Chondrocyte (in vitro differentiated cells): ENCODE measurements at regions not wholly inside any gene's neighbourhood (a gene's known extent, or its start where the extent isn't known, plus 50 kb on each side); places are given as distances from the start of the nearest gene placed in this dataset.

ENCODE experiments used
- DNase-seq: peaks from one replicate; pipeline ENCODE4 v3.0.0; 2021; ENCODE audit warnings: mixed read lengths, low spot score
- H3K27ac Mint-ChIP-seq: one replicate; pipeline ENCODE4 v1.8.0; 2021; ENCODE audit warnings: mild to moderate bottlenecking, moderate library complexity, mixed read lengths; ENCODE audit not compliant: unreplicated experiment
- H3K27me3 Mint-ChIP-seq: 2 replicates; pipeline ENCODE4 v1.8.0; 2021; ENCODE audit warnings: low read depth, mixed read lengths
- H3K36me3 Mint-ChIP-seq: 2 replicates; pipeline ENCODE4 v1.8.0; 2021; ENCODE audit warnings: low read depth, mixed read lengths
- H3K4me1 Mint-ChIP-seq: 2 replicates; pipeline ENCODE4 v1.8.0; 2021; ENCODE audit warnings: low read depth, mild to moderate bottlenecking, mixed read lengths
- H3K4me3 Mint-ChIP-seq: one replicate; pipeline ENCODE4 v1.8.0; 2021; ENCODE audit warnings: mild to moderate bottlenecking, moderate library complexity, mixed read lengths; ENCODE audit not compliant: unreplicated experiment
- H3K9me3 Mint-ChIP-seq: 2 replicates; pipeline ENCODE4 v1.8.0; 2021; ENCODE audit warnings: low read depth, mixed read lengths
- TF ChIP-seq, protein P1 (sequence below): fragments of 200-600 bp; sonication (generic); IDR thresholded peaks from 2 replicates; pipeline ENCODE4 v1.5.0; 2021; ENCODE audit warnings: antibody characterized with exemption, mild to moderate bottlenecking, moderate library complexity

DNA sequence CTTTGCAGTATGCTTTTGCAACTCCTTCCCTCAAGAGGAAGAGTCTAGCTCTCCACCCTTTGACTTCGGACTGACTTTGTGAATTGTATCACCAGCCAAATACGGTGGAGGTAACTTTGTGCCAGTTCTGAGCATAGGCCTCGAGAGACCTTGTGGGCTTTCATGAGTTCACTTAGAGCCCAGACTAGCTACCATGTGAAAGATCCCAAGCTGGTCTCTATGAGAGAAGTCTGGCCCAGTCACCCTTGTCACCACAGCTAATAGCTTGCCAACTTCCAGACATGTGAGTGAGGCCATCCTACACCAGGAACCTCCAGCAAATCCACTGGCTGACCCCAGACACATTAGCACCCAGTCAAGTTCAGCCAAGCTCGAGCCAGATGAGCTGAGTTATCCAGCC lies 72.2 kb upstream of the EXOC4 start:
- Mint-ChIP-seq H3K4me1 (no peaks in the 10 kb centered on the region), H3K27me3 (peaks cover 3% of the 10 kb centered on the region), H3K4me3 (no peak overlapping the region), H3K27ac (no peak overlapping the region), H3K36me3 (no peaks in the 10 kb centered on the region), H3K9me3 (peaks cover 8% of the 10 kb centered on the region)
- DNase-seq: no peak
- TF ChIP-seq, protein P1, sequence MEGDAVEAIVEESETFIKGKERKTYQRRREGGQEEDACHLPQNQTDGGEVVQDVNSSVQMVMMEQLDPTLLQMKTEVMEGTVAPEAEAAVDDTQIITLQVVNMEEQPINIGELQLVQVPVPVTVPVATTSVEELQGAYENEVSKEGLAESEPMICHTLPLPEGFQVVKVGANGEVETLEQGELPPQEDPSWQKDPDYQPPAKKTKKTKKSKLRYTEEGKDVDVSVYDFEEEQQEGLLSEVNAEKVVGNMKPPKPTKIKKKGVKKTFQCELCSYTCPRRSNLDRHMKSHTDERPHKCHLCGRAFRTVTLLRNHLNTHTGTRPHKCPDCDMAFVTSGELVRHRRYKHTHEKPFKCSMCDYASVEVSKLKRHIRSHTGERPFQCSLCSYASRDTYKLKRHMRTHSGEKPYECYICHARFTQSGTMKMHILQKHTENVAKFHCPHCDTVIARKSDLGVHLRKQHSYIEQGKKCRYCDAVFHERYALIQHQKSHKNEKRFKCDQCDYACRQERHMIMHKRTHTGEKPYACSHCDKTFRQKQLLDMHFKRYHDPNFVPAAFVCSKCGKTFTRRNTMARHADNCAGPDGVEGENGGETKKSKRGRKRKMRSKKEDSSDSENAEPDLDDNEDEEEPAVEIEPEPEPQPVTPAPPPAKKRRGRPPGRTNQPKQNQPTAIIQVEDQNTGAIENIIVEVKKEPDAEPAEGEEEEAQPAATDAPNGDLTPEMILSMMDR: no peak

DNA sequence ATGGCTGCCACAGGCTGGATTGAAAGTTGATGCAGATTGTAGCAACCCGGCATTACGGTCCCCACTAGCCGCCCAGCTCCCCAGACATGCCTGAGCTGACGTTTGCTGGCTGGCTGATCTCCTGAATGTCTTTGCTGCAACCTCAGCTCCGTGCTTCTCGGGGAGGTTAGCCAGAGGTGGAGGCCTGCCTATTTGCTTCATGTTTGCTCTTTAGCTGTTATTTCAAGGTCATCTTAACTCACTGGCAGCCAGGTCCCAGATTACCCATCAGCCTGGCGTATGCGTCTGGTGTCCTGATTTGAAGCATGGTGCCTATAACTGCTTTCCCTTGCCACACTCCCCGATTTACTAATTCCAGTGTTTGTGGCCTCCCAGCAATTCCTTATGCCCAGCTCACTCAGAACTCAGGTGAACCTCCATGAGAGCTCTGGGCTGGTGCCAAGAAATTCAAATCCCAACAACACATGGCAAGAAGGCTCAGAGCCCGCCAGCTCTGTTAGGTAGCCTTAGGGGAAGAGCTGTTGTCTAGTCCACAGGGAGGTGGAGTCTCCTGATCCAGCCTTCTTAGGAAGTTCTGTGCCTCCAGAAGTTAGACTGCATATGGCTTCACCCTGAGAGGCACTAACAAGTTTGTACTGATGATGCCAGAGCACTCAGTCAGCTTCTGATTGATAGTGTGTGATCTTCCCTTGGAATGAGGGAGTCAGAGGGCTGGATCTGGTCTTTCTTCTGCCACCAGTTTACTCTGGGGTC lies 69.7 kb upstream of the EXOC4 start:
- H3K4me3 Mint-ChIP-seq: no peak overlapping the region
- DNase-seq: no peak
- H3K9me3 Mint-ChIP-seq: peaks cover 5% of the 10 kb centered on the region
- H3K36me3 Mint-ChIP-seq: no peaks in the 10 kb centered on the region
- H3K27me3 Mint-ChIP-seq: peaks cover 5% of the 10 kb centered on the region
- no peak overlapping the region for H3K27ac Mint-ChIP-seq
- no peaks in the 10 kb centered on the region for H3K4me1 Mint-ChIP-seq
- TF ChIP-seq, protein P1: no peak

- Mint-ChIP-seq H3K4me3 (no peak overlapping the region), H3K27ac (no peak overlapping the region), H3K9me3 (no peaks in the 10 kb centered on the region), H3K4me1 (no peaks in the 10 kb centered on the region), H3K27me3 (peaks cover 5% of the 10 kb centered on the region), H3K36me3 (no peaks in the 10 kb centered on the region)
- no peak for DNase-seq
- TF ChIP-seq, protein P1: no peak
These were observed 68.9 kb upstream of the EXOC4 start for GRCh38 chr7:133183969-133184368.

DNA sequence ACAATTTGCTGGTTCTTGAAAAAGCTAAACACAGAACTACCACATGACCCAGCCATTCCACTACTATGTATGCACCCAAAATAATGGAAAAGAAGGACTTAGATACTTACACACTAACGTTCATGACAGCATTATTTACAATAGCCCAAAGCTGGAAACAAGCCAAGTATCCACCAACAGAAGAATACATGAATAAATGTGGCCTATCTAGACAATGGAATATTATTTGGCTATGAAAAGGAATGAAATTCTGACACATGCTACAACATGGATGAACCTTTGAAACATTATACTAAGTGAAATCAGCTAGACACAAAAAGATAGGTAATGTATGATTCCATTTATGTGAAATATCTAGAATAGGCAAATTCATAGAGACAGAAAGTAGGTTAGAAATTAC lies 67.4 kb upstream of the EXOC4 start:
- Mint-ChIP-seq H3K36me3 (no peaks in the 10 kb centered on the region), H3K4me3 (no peak overlapping the region), H3K4me1 (no peaks in the 10 kb centered on the region), H3K27ac (no peak overlapping the region), H3K9me3 (no peaks in the 10 kb centered on the region), H3K27me3 (peaks cover 8% of the 10 kb centered on the region)
- TF ChIP-seq, protein P1: no peak
- no peak for DNase-seq

- no peaks in the 10 kb centered on the region for H3K4me1 Mint-ChIP-seq
- no peak overlapping the region for H3K4me3 Mint-ChIP-seq
- H3K27me3 Mint-ChIP-seq: peaks cover 8% of the 10 kb centered on the region
- TF ChIP-seq, protein P1: no peak
- H3K9me3 Mint-ChIP-seq: no peaks in the 10 kb centered on the region
- H3K36me3 Mint-ChIP-seq: no peaks in the 10 kb centered on the region
- no peak overlapping the region for H3K27ac Mint-ChIP-seq
- no peak for DNase-seq
These were observed 66.8 kb upstream of the EXOC4 start for GRCh38 chr7:133186060-133186459.
